ENCODE measurements at regions not wholly inside any gene's neighbourhood (a gene's known extent, or its start where the extent isn't known, plus 50 kb on each side); places are given as distances from the start of the nearest gene placed in this dataset.

DNA sequence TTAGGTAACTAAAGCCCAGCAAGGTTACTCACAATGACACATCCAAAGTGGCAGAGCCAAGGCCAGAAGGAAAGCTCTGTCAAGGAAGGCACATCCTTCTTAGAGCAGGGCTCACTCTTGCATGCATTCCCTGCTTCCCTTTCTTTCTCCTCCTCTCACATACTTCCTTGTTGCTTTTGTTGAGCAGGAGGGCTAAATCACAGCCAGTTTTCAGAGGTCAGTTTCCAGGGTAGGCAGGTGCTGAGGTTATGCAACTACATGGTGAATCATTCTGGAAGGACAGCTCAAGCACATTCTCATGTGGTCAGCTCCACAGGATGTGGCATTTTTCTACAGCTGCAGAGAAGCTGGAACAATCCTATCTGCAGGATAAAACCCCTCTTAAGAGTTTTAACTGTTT is 275.6 kb downstream of the ZNF621 start:
- no peaks in the 10 kb centered on the region for H3K9me3 ChIP-seq (ENCODE audit: control insufficient read depth, low read length)
- no peaks in the 10 kb centered on the region for H3K36me3 ChIP-seq (ENCODE audit: control insufficient read depth, insufficient read depth, low read length)
- no peaks in the 10 kb centered on the region for H3K27me3 ChIP-seq (ENCODE audit: control insufficient read depth, insufficient read depth, low read length)
- H3K9ac ChIP-seq (ENCODE audit: low read length), result no peak overlapping the region
- no peaks in the 10 kb centered on the region for H3K4me1 ChIP-seq (ENCODE audit: control insufficient read depth, insufficient read depth, low read length)
- H3K4me3 ChIP-seq (ENCODE audit: low read length), result no peak overlapping the region

GRCh38 chr3:40801284-40801741 is 276.6 kb downstream of the ZNF621 start:
- H3K9me3 ChIP-seq (ENCODE audit: control insufficient read depth, low read length), result no peaks in the 10 kb centered on the region
- H3K27me3 ChIP-seq (ENCODE audit: control insufficient read depth, insufficient read depth, low read length), result no peaks in the 10 kb centered on the region
- H3K4me3 ChIP-seq (ENCODE audit: low read length), result no peak overlapping the region
- H3K9ac ChIP-seq (ENCODE audit: low read length), result no peak overlapping the region
- no peaks in the 10 kb centered on the region for H3K36me3 ChIP-seq (ENCODE audit: control insufficient read depth, insufficient read depth, low read length)
- no peaks in the 10 kb centered on the region for H3K4me1 ChIP-seq (ENCODE audit: control insufficient read depth, insufficient read depth, low read length)

DNA sequence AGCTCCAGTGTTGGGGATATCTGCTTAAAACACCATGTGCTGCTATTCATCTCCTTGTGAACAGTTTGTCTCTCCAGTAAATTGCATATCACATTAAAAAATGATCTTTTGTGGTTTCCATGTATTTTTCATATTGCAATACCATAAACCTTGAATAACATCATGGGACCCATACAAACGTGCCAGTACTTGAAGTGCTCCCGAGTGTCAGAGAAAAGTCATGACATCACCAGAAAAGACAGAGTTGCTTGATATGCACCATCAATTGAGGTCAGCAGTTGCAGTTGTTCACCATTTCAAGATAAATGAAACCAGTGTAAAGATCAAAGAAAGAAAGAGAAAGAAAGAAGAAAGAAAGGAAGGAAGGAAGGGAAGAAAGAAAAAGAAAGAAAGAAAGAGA is 278.6 kb downstream of the ZNF621 start:
- no peaks in the 10 kb centered on the region for H3K27me3 ChIP-seq (ENCODE audit: control insufficient read depth, insufficient read depth, low read length)
- no peak overlapping the region for H3K4me3 ChIP-seq (ENCODE audit: low read length)
- no peaks in the 10 kb centered on the region for H3K36me3 ChIP-seq (ENCODE audit: control insufficient read depth, insufficient read depth, low read length)
- H3K4me1 ChIP-seq (ENCODE audit: control insufficient read depth, insufficient read depth, low read length), result no peaks in the 10 kb centered on the region
- H3K9ac ChIP-seq (ENCODE audit: low read length), result no peak overlapping the region
- H3K9me3 ChIP-seq (ENCODE audit: control insufficient read depth, low read length), result no peaks in the 10 kb centered on the region

GRCh38 chr3:40805456-40805855 is 280.7 kb downstream of the ZNF621 start:
- Histone ChIP-seq H3K4me3 (ENCODE audit: low read length) (no peak overlapping the region), H3K36me3 (ENCODE audit: control insufficient read depth, insufficient read depth, low read length) (no peaks in the 10 kb centered on the region)

DNA sequence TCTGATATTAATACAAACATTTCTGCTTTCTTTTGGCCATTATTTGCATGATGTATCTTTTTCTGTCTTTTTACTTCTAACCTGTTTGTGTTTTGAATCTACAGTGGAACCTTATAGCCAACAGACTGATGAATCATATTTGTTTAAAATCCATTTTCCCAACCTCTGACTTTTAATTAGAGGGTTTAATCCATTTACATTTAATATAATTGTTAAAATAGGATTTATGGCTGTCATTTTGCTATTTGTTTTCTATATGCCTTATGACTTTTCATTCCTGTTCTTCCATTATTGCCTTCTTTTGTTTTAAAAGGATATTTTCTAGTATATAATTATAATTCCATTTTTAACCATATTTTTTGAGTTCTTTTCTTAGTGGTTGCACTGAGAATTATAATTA is 286.1 kb downstream of the ZNF621 start:
- Histone ChIP-seq H3K4me3 (ENCODE audit: low read length) (no peak overlapping the region), H3K9ac (ENCODE audit: low read length) (no peak overlapping the region), H3K4me1 (ENCODE audit: control insufficient read depth, insufficient read depth, low read length) (no peaks in the 10 kb centered on the region), H3K36me3 (ENCODE audit: control insufficient read depth, insufficient read depth, low read length) (no peaks in the 10 kb centered on the region), H3K9me3 (ENCODE audit: control insufficient read depth, low read length) (peaks cover 3% of the 10 kb centered on the region), H3K27me3 (ENCODE audit: control insufficient read depth, insufficient read depth, low read length) (no peaks in the 10 kb centered on the region)

More at GRCh38 chr3:40805456-40805855, 280.7 kb downstream of the ZNF621 start:
- Histone ChIP-seq H3K4me1 (ENCODE audit: control insufficient read depth, insufficient read depth, low read length) (no peaks in the 10 kb centered on the region), H3K9me3 (ENCODE audit: control insufficient read depth, low read length) (peaks cover 3% of the 10 kb centered on the region), H3K27me3 (ENCODE audit: control insufficient read depth, insufficient read depth, low read length) (no peaks in the 10 kb centered on the region), H3K9ac (ENCODE audit: low read length) (no peak overlapping the region)

- no peaks in the 10 kb centered on the region for H3K27me3 ChIP-seq (ENCODE audit: control insufficient read depth, insufficient read depth, low read length)
- no peaks in the 10 kb centered on the region for H3K9me3 ChIP-seq (ENCODE audit: control insufficient read depth, low read length)
- H3K9ac ChIP-seq (ENCODE audit: low read length), result no peak overlapping the region
- H3K36me3 ChIP-seq (ENCODE audit: control insufficient read depth, insufficient read depth, low read length), result no peaks in the 10 kb centered on the region
- no peak overlapping the region for H3K4me3 ChIP-seq (ENCODE audit: low read length)
- no peaks in the 10 kb centered on the region for H3K4me1 ChIP-seq (ENCODE audit: control insufficient read depth, insufficient read depth, low read length)
These were observed 292.3 kb downstream of the ZNF621 start for GRCh38 chr3:40817017-40817416.

GRCh38 chr3:40821315-40821714 is 296.6 kb downstream of the ZNF621 start:
- Histone ChIP-seq H3K27me3 (ENCODE audit: control insufficient read depth, insufficient read depth, low read length) (no peaks in the 10 kb centered on the region), H3K9ac (ENCODE audit: low read length) (no peak overlapping the region)

GRCh38 chr3:40827226-40827625 is 302.5 kb downstream of the ZNF621 start:
- Histone ChIP-seq H3K4me1 (ENCODE audit: control insufficient read depth, insufficient read depth, low read length) (no peaks in the 10 kb centered on the region), H3K9me3 (ENCODE audit: control insufficient read depth, low read length) (no peaks in the 10 kb centered on the region), H3K36me3 (ENCODE audit: control insufficient read depth, insufficient read depth, low read length) (no peaks in the 10 kb centered on the region), H3K4me3 (ENCODE audit: low read length) (no peak overlapping the region), H3K27me3 (ENCODE audit: control insufficient read depth, insufficient read depth, low read length) (no peaks in the 10 kb centered on the region), H3K9ac (ENCODE audit: low read length) (no peak overlapping the region)

More at GRCh38 chr3:40821315-40821714, 296.6 kb downstream of the ZNF621 start:
- Histone ChIP-seq H3K36me3 (ENCODE audit: control insufficient read depth, insufficient read depth, low read length) (no peaks in the 10 kb centered on the region), H3K4me3 (ENCODE audit: low read length) (no peak overlapping the region), H3K4me1 (ENCODE audit: control insufficient read depth, insufficient read depth, low read length) (no peaks in the 10 kb centered on the region), H3K9me3 (ENCODE audit: control insufficient read depth, low read length) (no peaks in the 10 kb centered on the region)

- H3K9ac ChIP-seq (ENCODE audit: low read length), result no peak overlapping the region
- no peaks in the 10 kb centered on the region for H3K9me3 ChIP-seq (ENCODE audit: control insufficient read depth, low read length)
- no peak overlapping the region for H3K4me3 ChIP-seq (ENCODE audit: low read length)
- no peaks in the 10 kb centered on the region for H3K27me3 ChIP-seq (ENCODE audit: control insufficient read depth, insufficient read depth, low read length)
- no peaks in the 10 kb centered on the region for H3K4me1 ChIP-seq (ENCODE audit: control insufficient read depth, insufficient read depth, low read length)
- H3K36me3 ChIP-seq (ENCODE audit: control insufficient read depth, insufficient read depth, low read length), result no peaks in the 10 kb centered on the region
These were observed 303.4 kb downstream of the ZNF621 start for GRCh38 chr3:40827942-40828688.

- H3K9me3 ChIP-seq (ENCODE audit: control insufficient read depth, low read length), result no peaks in the 10 kb centered on the region
- H3K4me3 ChIP-seq (ENCODE audit: low read length), result no peak overlapping the region
- no peaks in the 10 kb centered on the region for H3K4me1 ChIP-seq (ENCODE audit: control insufficient read depth, insufficient read depth, low read length)
- no peaks in the 10 kb centered on the region for H3K36me3 ChIP-seq (ENCODE audit: control insufficient read depth, insufficient read depth, low read length)
- H3K9ac ChIP-seq (ENCODE audit: low read length), result no peak overlapping the region
- H3K27me3 ChIP-seq (ENCODE audit: control insufficient read depth, insufficient read depth, low read length), result no peaks in the 10 kb centered on the region
These were observed 304.1 kb downstream of the ZNF621 start for GRCh38 chr3:40828741-40829415.

DNA sequence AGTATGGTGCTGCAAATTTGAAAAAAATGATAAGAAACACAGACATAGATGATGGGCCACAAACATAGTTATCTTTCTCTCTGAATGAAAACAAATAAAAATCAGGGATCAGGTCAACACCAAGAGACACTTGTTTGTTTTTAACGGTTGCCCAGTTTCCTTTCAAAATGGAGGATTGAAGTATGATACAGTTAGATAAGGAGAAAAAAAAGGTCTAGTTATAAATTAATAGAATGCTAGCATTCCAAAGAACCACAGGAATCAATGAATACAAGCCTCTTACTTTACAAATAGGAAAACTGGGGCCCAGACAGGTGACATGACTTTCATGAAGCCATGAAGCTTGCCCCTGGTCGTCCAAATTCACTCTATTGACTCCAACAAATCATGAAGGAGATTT is 305.1 kb downstream of the ZNF621 start:
- no peaks in the 10 kb centered on the region for H3K9me3 ChIP-seq (ENCODE audit: control insufficient read depth, low read length)
- H3K9ac ChIP-seq (ENCODE audit: low read length), result no peak overlapping the region
- H3K4me3 ChIP-seq (ENCODE audit: low read length), result no peak overlapping the region
- no peaks in the 10 kb centered on the region for H3K36me3 ChIP-seq (ENCODE audit: control insufficient read depth, insufficient read depth, low read length)
- peaks cover 4% of the 10 kb centered on the region for H3K4me1 ChIP-seq (ENCODE audit: control insufficient read depth, insufficient read depth, low read length)
- no peaks in the 10 kb centered on the region for H3K27me3 ChIP-seq (ENCODE audit: control insufficient read depth, insufficient read depth, low read length)

GRCh38 chr3:40837300-40837699 is 312.5 kb downstream of the ZNF621 start:
- Histone ChIP-seq H3K27me3 (ENCODE audit: control insufficient read depth, insufficient read depth, low read length) (no peaks in the 10 kb centered on the region), H3K9ac (ENCODE audit: low read length) (no peak overlapping the region), H3K36me3 (ENCODE audit: control insufficient read depth, insufficient read depth, low read length) (no peaks in the 10 kb centered on the region), H3K9me3 (ENCODE audit: control insufficient read depth, low read length) (no peaks in the 10 kb centered on the region), H3K4me1 (ENCODE audit: control insufficient read depth, insufficient read depth, low read length) (peaks cover 4% of the 10 kb centered on the region), H3K4me3 (ENCODE audit: low read length) (no peak overlapping the region)

All from mucosa of stomach (tissue), 1 donor.